Esophagus muscularis mucosa (tissue), 4 donors: ENCODE measurements at regions not wholly inside any gene's neighbourhood (a gene's known extent, or its start where the extent isn't known, plus 50 kb on each side); places are given as distances from the start of the nearest gene placed in this dataset.

ENCODE experiments used
- DNase-seq: peaks from one replicate; pipeline ENCODE4 v3.0.0-alpha.2; 2017; ENCODE audit errors: extremely low spot score
- H3K27ac ChIP-seq, 4 donors: fragments of 200-600 bp; sonication (generic); replicated peaks in 1 of 4; 1 replicate in 3 of 4; 2 replicates in 1 of 4; pipeline ENCODE4 v1.5.1; 2016 to 2019; ENCODE audit warnings: mild to moderate bottlenecking in 1 of 4
- H3K27me3 ChIP-seq, 4 donors: fragments of 200-600 bp; sonication (generic); one replicate each; pipeline versions ENCODE4 v1.5.1 to v1.6.0; 2016 to 2019
- H3K36me3 ChIP-seq, 4 donors: fragments of 200-600 bp; sonication (generic); one replicate each; pipeline ENCODE4 v1.5.1; 2016 to 2019
- H3K4me1 ChIP-seq, 4 donors: fragments of 200-600 bp; sonication (generic); one replicate each; pipeline ENCODE4 v1.5.1; 2016 to 2019
- H3K4me3 ChIP-seq, 4 donors: fragments of 200-600 bp; sonication (generic); 1 replicate in 2 of 4; 2 replicates in 2 of 4; pipeline ENCODE4 v1.5.1; 2016 to 2019; ENCODE audit warnings: mild to moderate bottlenecking in 4 of 4, moderate library complexity in 1 of 4
- H3K9me3 ChIP-seq, 4 donors: fragments of 200-600 bp; sonication (generic); 1 replicate in 3 of 4; 2 replicates in 1 of 4; pipeline ENCODE4 v1.5.1; 2016 to 2019
- CTCF ChIP-seq, 3 experiments: fragments of 200-600 bp in 2 of 3; fragments of 450-650 bp in 1 of 3; sonication (generic) in 2 of 3; IDR thresholded peaks; one replicate each; pipeline ENCODE4 v1.5.1; 2017 to 2019; ENCODE audit warnings: antibody characterized with exemption in 3 of 3, mild to moderate bottlenecking in 2 of 3, moderate library complexity in 1 of 3
- EP300 ChIP-seq: sonication (generic); formaldehyde crosslinking; IDR thresholded peaks from one replicate; pipeline ENCODE4 v1.6.1; 2017; ENCODE audit warnings: antibody characterized with exemption
- POLR2A ChIP-seq: fragments of 450-650 bp; IDR thresholded peaks from one replicate; pipeline ENCODE4 v1.6.1; 2017; ENCODE audit warnings: antibody characterized with exemption, moderate library complexity, mild to moderate bottlenecking, low read depth
- POLR2AphosphoS5 ChIP-seq, 2 donors: sonication (generic); formaldehyde crosslinking; IDR thresholded peaks; one replicate each; pipeline ENCODE4 v1.6.1; 2017; ENCODE audit warnings: antibody characterized with exemption in 2 of 2
- WGBS: methylation state at CpG from one replicate; pipeline ENCODE4 v1.1.5; 2018; 5-methylcytosine and 5-hydroxymethylcytosine counted together
- intact Hi-C: fragments of 100-400 bp; cut with DNase I; formaldehyde crosslinking; loops from one replicate; pipeline ENCODE4 v1.15.1; 2023

GRCh38 chr12:74285773-74286172 is 251.9 kb upstream of the ATXN7L3B start:
- H3K4me3 ChIP-seq: no peak overlapping the region

GRCh38 chr12:74286254-74286653 is 251.4 kb upstream of the ATXN7L3B start:
- intact Hi-C loops: no loop called here
- WGBS: 74% methylated on average over 1 of the region's 1 CpG
- TF ChIP-seq EP300 (no peak), POLR2A (no peak), POLR2AphosphoS5 (IDR thresholded peaks at IDR 0.05) (no peak), CTCF (IDR thresholded peaks at IDR 0.05) (no peak)

More at GRCh38 chr12:74285773-74286172, 251.9 kb upstream of the ATXN7L3B start:
- Histone ChIP-seq H3K9me3 (no peaks in the 10 kb centered on the region), H3K4me1 (no peaks in the 10 kb centered on the region), H3K36me3 (no peaks in the 10 kb centered on the region), H3K27ac (no peak overlapping the region), H3K27me3 (no peaks in the 10 kb centered on the region)
- TF ChIP-seq CTCF (IDR thresholded peaks at IDR 0.05) (no peak), POLR2A (no peak), POLR2AphosphoS5 (IDR thresholded peaks at IDR 0.05) (no peak)
- 79% methylated on average over 2 of the region's 2 CpGs for WGBS
- DNase-seq: no peak
- intact Hi-C loops: no loop called here

GRCh38 chr12:74292351-74293194 is 245.1 kb upstream of the ATXN7L3B start:
- no peaks in the 10 kb centered on the region for H3K4me1 ChIP-seq
- no peaks in the 10 kb centered on the region for H3K36me3 ChIP-seq
- no peak for TF ChIP-seq POLR2AphosphoS5 (IDR thresholded peaks at IDR 0.05)
- TF ChIP-seq EP300: no peak
- intact Hi-C loops: no loop called here
- no peaks in the 10 kb centered on the region for H3K9me3 ChIP-seq
- no peak overlapping the region for H3K27ac ChIP-seq
- WGBS: 93% methylated on average over 19 of the region's 30 CpGs
- DNase-seq: no peak
- H3K27me3 ChIP-seq: no peaks in the 10 kb centered on the region
- H3K4me3 ChIP-seq: no peak overlapping the region

More at GRCh38 chr12:74286254-74286653, 251.4 kb upstream of the ATXN7L3B start:
- DNase-seq: no peak
- no peaks in the 10 kb centered on the region for H3K9me3 ChIP-seq
- no peaks in the 10 kb centered on the region for H3K36me3 ChIP-seq
- H3K27ac ChIP-seq: no peak overlapping the region
- H3K4me3 ChIP-seq: no peak overlapping the region
- no peaks in the 10 kb centered on the region for H3K4me1 ChIP-seq
- no peaks in the 10 kb centered on the region for H3K27me3 ChIP-seq

GRCh38 chr12:74293689-74294131 is 243.9 kb upstream of the ATXN7L3B start:
- DNase-seq: no peak
- Histone ChIP-seq H3K4me1 (no peaks in the 10 kb centered on the region), H3K9me3 (no peaks in the 10 kb centered on the region), H3K27me3 (no peaks in the 10 kb centered on the region), H3K36me3 (no peaks in the 10 kb centered on the region), H3K4me3 (no peak overlapping the region), H3K27ac (no peak overlapping the region)
- intact Hi-C loops: no loop called here
- WGBS: 89% methylated on average over 14 of the region's 15 CpGs
- TF ChIP-seq POLR2AphosphoS5 (IDR thresholded peaks at IDR 0.05) (no peak), POLR2A (no peak), CTCF (IDR thresholded peaks at IDR 0.05) (no peak), EP300 (no peak)

GRCh38 chr12:74317078-74317601 is 220.5 kb upstream of the ATXN7L3B start:
- TF ChIP-seq EP300 (no peak), CTCF (IDR thresholded peaks at IDR 0.05) (no peak), POLR2A (no peak), POLR2AphosphoS5 (IDR thresholded peaks at IDR 0.05) (no peak)
- Histone ChIP-seq H3K4me3 (no peak overlapping the region), H3K4me1 (no peaks in the 10 kb centered on the region), H3K27me3 (no peaks in the 10 kb centered on the region), H3K27ac (no peak overlapping the region), H3K9me3 (no peaks in the 10 kb centered on the region), H3K36me3 (no peaks in the 10 kb centered on the region)
- 0% methylated on average over 2 of the region's 2 CpGs for WGBS
- intact Hi-C loops: no loop called here
- DNase-seq: no peak
